H1 (cell line): ENCODE measurements at regions not wholly inside any gene's neighbourhood (a gene's known extent, or its start where the extent isn't known, plus 50 kb on each side); places are given as distances from the start of the nearest gene placed in this dataset.

ENCODE experiments used
- BRCA1 ChIP-seq: IDR thresholded peaks from 2 replicates; pipeline ENCODE4 v1.6.1; 2012; ENCODE audit warnings: low read depth, low read length, improper control_type of control experiment
- CBX5 ChIP-seq: fragments of 300-800, 300-1000 bp; sonication (generic); IDR thresholded peaks from 2 replicates; pipeline ENCODE4 v1.7.1; 2016; ENCODE audit warnings: antibody characterized with exemption, low read length, low read depth
- CHD1 ChIP-seq: IDR thresholded peaks from 2 replicates; pipeline ENCODE4 v1.6.1; 2012; ENCODE audit warnings: low read depth, low read length, improper control_type of control experiment
- CHD7 ChIP-seq: fragments of 300-600 bp; sonication (generic); IDR thresholded peaks from 2 replicates; pipeline ENCODE4 v1.7.1; 2012; ENCODE audit warnings: low read length, moderate library complexity, mild to moderate bottlenecking, inconsistent platforms; ENCODE audit not compliant: insufficient replicate concordance
- CTBP2 ChIP-seq: IDR thresholded peaks from 2 replicates; pipeline ENCODE4 v1.7.0; 2011; ENCODE audit warnings: borderline replicate concordance, mild to moderate bottlenecking, moderate library complexity, mixed read lengths, low read length; ENCODE audit not compliant: insufficient read depth, insufficient read length
- JUN ChIP-seq: IDR thresholded peaks from 2 replicates; pipeline ENCODE4 v1.6.1; 2011; ENCODE audit warnings: low read depth, mild to moderate bottlenecking, improper control_type of control experiment, low read length
- KDM5A ChIP-seq: fragments of 200-600 bp; IDR thresholded peaks from 2 replicates; pipeline ENCODE4 v1.7.1; 2012; ENCODE audit warnings: mild to moderate bottlenecking, low read length, inconsistent platforms, mixed read lengths
- NRF1 ChIP-seq: IDR thresholded peaks from 2 replicates; pipeline ENCODE4 v1.6.1; 2011; ENCODE audit warnings: mild to moderate bottlenecking, low read depth, low read length, improper control_type of control experiment
- SIN3A ChIP-seq, 2 experiments: IDR thresholded peaks in 1 of 2; conservative IDR thresholded peaks in 1 of 2; 2 replicates each; pipeline ENCODE4 v1.6.1; 2011 to 2012; ENCODE audit warnings: low read length in 2 of 2, improper control_type of control experiment in 1 of 2, low read depth in 1 of 2, mild to moderate bottlenecking in 1 of 2
- TEAD4 ChIP-seq: IDR thresholded peaks from 2 replicates; pipeline ENCODE4 v1.6.1; 2012; ENCODE audit warnings: low read depth, low read length, inconsistent platforms, mixed read lengths
- TF ChIP-seq, protein P1 (sequence below): IDR thresholded peaks from 2 replicates; pipeline ENCODE4 v1.6.1; 2012; ENCODE audit warnings: low read length, inconsistent platforms

DNA sequence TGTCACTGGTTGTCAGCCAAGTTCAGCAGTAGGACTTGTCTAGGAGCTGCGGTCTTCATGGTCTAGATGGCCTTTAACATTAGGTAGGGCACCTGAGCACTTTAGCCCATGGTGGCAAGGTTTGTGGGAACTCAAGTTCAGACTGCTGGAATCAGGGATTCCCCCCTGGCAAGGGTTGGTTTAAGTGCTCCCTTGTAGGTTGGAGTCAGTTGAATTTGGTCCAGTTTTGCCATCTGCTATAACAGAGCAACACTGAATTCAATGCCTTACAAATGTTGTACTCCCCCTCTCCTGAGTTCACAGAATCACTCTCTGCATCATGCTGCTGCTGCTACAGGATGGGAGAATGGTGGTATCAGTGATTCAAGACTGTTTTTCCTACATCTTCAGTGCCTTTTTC, 509.3 kb downstream of the VGLL3 start (continued):
- TF ChIP-seq CHD7 (no peak), CHD1 (no peak), BRCA1 (no peak), CTBP2 (no peak), TEAD4 (no peak), CBX5 (no peak), KDM5A (no peak), JUN (no peak), NRF1 (no peak), SIN3A (conservative IDR thresholded peaks at IDR 0.05 in 1 of 2, IDR thresholded peaks at IDR 0.05 in 1 of 2; ENCODE audit: low read depth in 1 of 2, low read length in 2 of 2) (no peak)
- TF ChIP-seq, protein P1, sequence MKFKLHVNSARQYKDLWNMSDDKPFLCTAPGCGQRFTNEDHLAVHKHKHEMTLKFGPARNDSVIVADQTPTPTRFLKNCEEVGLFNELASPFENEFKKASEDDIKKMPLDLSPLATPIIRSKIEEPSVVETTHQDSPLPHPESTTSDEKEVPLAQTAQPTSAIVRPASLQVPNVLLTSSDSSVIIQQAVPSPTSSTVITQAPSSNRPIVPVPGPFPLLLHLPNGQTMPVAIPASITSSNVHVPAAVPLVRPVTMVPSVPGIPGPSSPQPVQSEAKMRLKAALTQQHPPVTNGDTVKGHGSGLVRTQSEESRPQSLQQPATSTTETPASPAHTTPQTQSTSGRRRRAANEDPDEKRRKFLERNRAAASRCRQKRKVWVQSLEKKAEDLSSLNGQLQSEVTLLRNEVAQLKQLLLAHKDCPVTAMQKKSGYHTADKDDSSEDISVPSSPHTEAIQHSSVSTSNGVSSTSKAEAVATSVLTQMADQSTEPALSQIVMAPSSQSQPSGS: no peak
